ENCODE measurements at regions not wholly inside any gene's neighbourhood (a gene's known extent, or its start where the extent isn't known, plus 50 kb on each side); places are given as distances from the start of the nearest gene placed in this dataset.
"Not testable (repeated sequence)": the region's sequence is repeated elsewhere in the genome, so short reads cannot be mapped to it uniquely, and the experiment has no call there.

- not testable (repeated sequence) for TF ChIP-seq CTCF (IDR thresholded peaks at IDR 0.05; ENCODE audit: insufficient read depth, low read length, poor library complexity, severe bottlenecking); EZH2phosphoT487 (conservative IDR thresholded peaks at IDR 0.05; ENCODE audit: low read length)
Observed at GRCh38 chr4:66782751-66783150, 762.6 kb downstream of the CENPC start.

Data from SU-DHL-6 (cell line).